PFSK-1 (cell line): ENCODE measurements at regions not wholly inside any gene's neighbourhood (a gene's known extent, or its start where the extent isn't known, plus 50 kb on each side); places are given as distances from the start of the nearest gene placed in this dataset.

Experiments
- FOXP2 ChIP-seq: optimal IDR thresholded peaks from 2 replicates; pipeline ENCODE3; 2011; ENCODE audit warnings: borderline replicate concordance, control low read depth, inconsistent platforms; ENCODE audit not compliant: insufficient read depth; ENCODE audit errors: extremely low read length, extremely low read depth
- POLR2AphosphoS5 ChIP-seq: IDR thresholded peaks from 2 replicates; pipeline ENCODE4 v1.6.1; 2012; ENCODE audit warnings: low read depth, mild to moderate bottlenecking, control low read depth, low read length, moderate library complexity
- SIN3A ChIP-seq: IDR thresholded peaks from 2 replicates; pipeline ENCODE4 v1.6.1; 2012; ENCODE audit warnings: mild to moderate bottlenecking, low read length, moderate library complexity, borderline replicate concordance; ENCODE audit not compliant: insufficient read depth
- TAF1 ChIP-seq: IDR thresholded peaks from 2 replicates; pipeline ENCODE4 v1.6.1; 2012; ENCODE audit warnings: low read length, control low read depth, borderline replicate concordance; ENCODE audit not compliant: insufficient read depth
- TF ChIP-seq, protein P1 (sequence below), 2 experiments: IDR thresholded peaks; 2 replicates each; pipeline versions ENCODE4 v1.6.1 to v1.8.0; 2011 to 2012; ENCODE audit warnings: low read depth in 2 of 2, low read length in 2 of 2, control low read depth in 1 of 2, inconsistent platforms in 1 of 2, mild to moderate bottlenecking in 1 of 2, moderate library complexity in 1 of 2; ENCODE audit not compliant: insufficient read depth in 1 of 2

DNA sequence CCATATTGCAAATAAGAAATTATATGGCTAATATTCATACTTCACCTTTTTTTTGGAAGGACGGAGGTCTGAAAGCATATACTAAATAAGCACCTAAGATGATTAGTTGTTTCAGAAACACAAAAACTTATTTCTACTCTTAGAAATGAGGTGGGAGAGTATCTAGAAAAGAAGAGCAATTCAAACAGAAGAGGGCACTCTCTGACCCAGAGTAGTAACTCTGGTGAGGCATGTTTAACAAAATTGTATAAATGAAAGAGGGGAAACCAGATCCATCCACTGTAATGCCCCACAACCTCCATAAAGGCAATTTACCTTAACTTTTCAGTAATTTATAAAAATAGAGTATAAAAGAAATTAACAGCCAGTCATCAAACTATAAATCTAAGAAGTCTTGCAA, 669.6 kb upstream of the VRK2 start:
- TF ChIP-seq TAF1, result no peak

DNA sequence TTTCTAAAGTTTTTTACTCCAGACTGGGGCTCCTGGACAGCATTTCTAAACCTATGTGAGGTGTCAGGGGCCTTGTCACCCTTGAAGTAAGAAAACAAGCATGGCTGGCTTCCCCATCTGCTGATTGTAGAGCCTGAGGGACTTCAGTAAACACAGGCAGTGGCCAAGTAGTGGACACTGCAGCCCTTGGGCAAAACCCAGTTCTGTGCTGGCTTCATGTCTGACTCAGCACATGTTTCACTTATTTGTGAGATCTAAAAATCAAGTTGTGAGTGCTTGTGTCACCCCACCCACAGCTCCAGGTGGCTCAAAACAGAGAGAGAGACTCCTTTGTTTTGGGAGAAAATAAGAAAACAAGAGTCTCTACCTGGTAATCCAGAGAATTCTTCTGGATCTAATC, 660.3 kb upstream of the VRK2 start:
- TF ChIP-seq TAF1 (no peak), SIN3A (no peak), POLR2AphosphoS5 (no peak), FOXP2 (no peak)
- TF ChIP-seq, protein P1, sequence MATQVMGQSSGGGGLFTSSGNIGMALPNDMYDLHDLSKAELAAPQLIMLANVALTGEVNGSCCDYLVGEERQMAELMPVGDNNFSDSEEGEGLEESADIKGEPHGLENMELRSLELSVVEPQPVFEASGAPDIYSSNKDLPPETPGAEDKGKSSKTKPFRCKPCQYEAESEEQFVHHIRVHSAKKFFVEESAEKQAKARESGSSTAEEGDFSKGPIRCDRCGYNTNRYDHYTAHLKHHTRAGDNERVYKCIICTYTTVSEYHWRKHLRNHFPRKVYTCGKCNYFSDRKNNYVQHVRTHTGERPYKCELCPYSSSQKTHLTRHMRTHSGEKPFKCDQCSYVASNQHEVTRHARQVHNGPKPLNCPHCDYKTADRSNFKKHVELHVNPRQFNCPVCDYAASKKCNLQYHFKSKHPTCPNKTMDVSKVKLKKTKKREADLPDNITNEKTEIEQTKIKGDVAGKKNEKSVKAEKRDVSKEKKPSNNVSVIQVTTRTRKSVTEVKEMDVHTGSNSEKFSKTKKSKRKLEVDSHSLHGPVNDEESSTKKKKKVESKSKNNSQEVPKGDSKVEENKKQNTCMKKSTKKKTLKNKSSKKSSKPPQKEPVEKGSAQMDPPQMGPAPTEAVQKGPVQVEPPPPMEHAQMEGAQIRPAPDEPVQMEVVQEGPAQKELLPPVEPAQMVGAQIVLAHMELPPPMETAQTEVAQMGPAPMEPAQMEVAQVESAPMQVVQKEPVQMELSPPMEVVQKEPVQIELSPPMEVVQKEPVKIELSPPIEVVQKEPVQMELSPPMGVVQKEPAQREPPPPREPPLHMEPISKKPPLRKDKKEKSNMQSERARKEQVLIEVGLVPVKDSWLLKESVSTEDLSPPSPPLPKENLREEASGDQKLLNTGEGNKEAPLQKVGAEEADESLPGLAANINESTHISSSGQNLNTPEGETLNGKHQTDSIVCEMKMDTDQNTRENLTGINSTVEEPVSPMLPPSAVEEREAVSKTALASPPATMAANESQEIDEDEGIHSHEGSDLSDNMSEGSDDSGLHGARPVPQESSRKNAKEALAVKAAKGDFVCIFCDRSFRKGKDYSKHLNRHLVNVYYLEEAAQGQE (IDR thresholded peaks at IDR 0.05; ENCODE audit: insufficient read depth in 1 of 2, low read depth in 2 of 2, low read length in 2 of 2), result no peak

DNA sequence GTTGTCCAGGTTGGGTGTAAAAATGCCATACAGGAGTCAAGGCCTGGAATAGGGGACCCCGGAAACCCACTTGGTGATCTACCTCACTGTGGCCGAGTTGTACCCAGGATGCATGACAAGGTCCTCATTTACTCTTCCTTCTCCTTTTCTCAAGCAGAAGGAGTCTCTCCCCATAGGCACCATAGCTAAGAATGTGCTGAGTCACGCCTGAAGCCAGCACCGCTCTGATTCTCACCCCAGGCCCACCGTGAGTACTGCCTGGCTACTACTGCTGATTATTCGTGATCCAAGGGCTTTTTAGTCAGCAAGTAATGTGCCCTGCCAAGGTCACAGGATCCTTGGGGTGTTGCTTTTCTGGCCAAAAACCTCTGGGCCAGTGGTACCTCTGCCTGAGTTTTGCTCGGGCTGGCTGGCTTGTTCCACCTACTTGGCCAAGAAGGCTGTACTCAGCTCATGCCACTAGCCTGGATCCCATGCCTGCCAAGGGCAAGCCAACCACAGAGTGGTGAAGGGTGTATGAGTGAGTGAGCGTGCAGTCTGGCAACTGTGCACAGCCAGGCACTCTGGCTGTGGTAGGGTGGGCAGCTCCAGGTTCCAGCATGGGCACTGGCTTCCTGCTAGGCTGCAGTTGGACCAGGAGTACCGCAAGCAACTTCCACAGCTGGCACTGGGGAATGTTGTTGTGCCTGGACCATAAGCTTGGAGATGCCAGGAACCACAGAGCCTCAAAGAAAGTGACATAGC, 650.1 kb upstream of the VRK2 start:
- TF ChIP-seq SIN3A (no peak), FOXP2 (no peak), POLR2AphosphoS5 (no peak), TAF1 (no peak)
- TF ChIP-seq, protein P1 (IDR thresholded peaks at IDR 0.05; ENCODE audit: insufficient read depth in 1 of 2, low read depth in 2 of 2, low read length in 2 of 2), result no peak

DNA sequence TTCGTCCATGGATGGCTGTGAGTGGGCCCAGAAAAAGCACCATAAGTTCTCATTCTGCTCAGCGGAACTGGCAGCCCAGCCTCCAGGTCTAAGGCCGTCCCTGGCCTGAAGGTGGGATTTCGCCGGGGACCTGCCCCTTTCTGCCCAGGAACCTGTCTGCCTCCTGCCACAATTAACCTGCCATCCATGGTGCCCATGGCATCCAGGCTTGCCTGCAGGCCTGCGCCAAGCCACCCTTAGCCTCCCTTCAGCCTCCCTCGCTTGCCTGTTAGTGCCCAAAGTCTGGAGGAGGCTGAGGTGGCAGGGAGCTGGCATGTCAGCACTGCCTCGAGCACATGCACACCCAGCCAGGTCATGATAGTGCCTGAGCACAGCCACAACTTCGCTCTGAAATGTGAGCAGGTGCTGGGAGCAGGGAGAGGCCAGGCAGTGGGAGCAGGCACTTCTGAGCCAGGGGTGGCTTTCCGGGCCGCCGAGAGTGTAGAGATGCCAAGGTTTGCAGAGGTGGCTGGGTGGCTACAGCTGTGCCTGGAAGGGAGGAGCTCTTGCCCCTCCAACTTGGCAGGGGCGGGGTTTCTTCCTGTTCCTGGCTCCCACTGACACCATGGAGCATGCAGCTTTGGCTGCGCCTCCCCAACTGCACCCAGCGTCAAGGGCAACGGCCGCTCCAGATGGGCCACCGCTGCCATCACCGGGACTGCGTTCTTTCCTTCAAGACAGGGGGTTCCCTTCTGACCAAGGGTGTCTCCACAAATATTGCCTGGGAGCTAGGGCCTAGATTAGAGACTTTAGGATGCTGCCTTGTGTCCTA, 648.9 kb upstream of the VRK2 start:
- TF ChIP-seq, protein P1 (IDR thresholded peaks at IDR 0.05; ENCODE audit: insufficient read depth in 1 of 2, low read depth in 2 of 2, low read length in 2 of 2), result no peak
- TF ChIP-seq SIN3A (no peak), TAF1 (no peak), FOXP2 (no peak), POLR2AphosphoS5 (no peak)

DNA sequence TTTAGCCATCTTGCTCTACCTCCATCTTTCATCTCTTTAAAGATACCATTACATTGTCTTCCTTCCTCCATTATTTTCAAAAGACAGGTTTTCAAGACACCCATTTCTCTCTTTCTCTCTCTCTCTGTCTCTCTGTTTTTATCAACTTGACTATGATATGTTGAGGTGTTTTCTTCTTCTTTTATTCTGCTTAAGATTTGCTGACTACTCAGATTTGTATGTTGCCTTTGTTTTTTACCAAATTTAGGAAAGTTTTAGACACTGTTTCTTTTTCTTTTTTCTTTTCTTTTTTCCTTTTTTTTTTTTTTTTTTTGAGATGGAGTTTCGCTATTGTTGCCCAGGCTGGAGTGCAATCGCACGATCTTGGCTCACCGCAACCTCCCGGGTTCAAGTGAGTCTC, 647.5 kb upstream of the VRK2 start:
- TF ChIP-seq POLR2AphosphoS5 (no peak), TAF1 (no peak), SIN3A (no peak), FOXP2 (no peak)
- TF ChIP-seq, protein P1 (IDR thresholded peaks at IDR 0.05; ENCODE audit: insufficient read depth in 1 of 2, low read depth in 2 of 2, low read length in 2 of 2), result no peak
